H9 (cell line): ENCODE measurements at regions not wholly inside any gene's neighbourhood (a gene's known extent, or its start where the extent isn't known, plus 50 kb on each side); places are given as distances from the start of the nearest gene placed in this dataset.

Source experiments
- DNase-seq: peaks from one replicate; pipeline ENCODE4 v3.0.0-alpha.2; 2017
- H2AFZ ChIP-seq: one replicate; pipeline ENCODE4 v1.6.1; 2013; ENCODE audit warnings: mild to moderate bottlenecking, low read length, control low read depth, moderate library complexity
- H2AK5ac ChIP-seq: 2 replicates; pipeline ENCODE4 v1.6.1; 2013; ENCODE audit warnings: low read length, control low read depth, mixed read lengths; ENCODE audit not compliant: insufficient read length
- H2BK120ac ChIP-seq: one replicate; pipeline ENCODE4 v1.6.1; 2013; ENCODE audit warnings: low read depth, mild to moderate bottlenecking, low read length, control low read depth, inconsistent platforms; ENCODE audit not compliant: poor library complexity, severe bottlenecking
- H2BK12ac ChIP-seq: 2 replicates; pipeline ENCODE4 v1.6.1; 2013; ENCODE audit warnings: low read length, control low read depth, mixed read lengths, low read depth; ENCODE audit not compliant: insufficient read length
- H2BK15ac ChIP-seq: 2 replicates; pipeline ENCODE4 v1.6.1; 2013; ENCODE audit warnings: low read depth, low read length, control low read depth
- H2BK20ac ChIP-seq: one replicate; pipeline ENCODE4 v1.6.1; 2013; ENCODE audit warnings: low read depth, mild to moderate bottlenecking, low read length, control low read depth, inconsistent platforms; ENCODE audit not compliant: poor library complexity, severe bottlenecking
- H2BK5ac ChIP-seq: 2 replicates; pipeline ENCODE4 v1.6.1; 2013; ENCODE audit warnings: low read length, control low read depth, mixed read lengths; ENCODE audit not compliant: insufficient read length
- H3K14ac ChIP-seq: 2 replicates; pipeline ENCODE4 v1.6.1; 2013; ENCODE audit warnings: low read length, control low read depth; ENCODE audit not compliant: insufficient read depth
- H3K18ac ChIP-seq: 2 replicates; pipeline ENCODE4 v1.6.1; 2013; ENCODE audit warnings: low read depth, mild to moderate bottlenecking, mixed read lengths, low read length, control low read depth; ENCODE audit not compliant: insufficient read length
- H3K23ac ChIP-seq: 2 replicates; pipeline ENCODE4 v1.6.1; 2013; ENCODE audit warnings: low read length, control low read depth, mixed read lengths, low read depth; ENCODE audit not compliant: insufficient read length
- H3K23me2 ChIP-seq: 2 replicates; pipeline ENCODE4 v1.6.1; 2013; ENCODE audit warnings: low read depth, mild to moderate bottlenecking, mixed read lengths, low read length, control low read depth; ENCODE audit not compliant: insufficient read length, poor library complexity, severe bottlenecking
- H3K27ac ChIP-seq: 2 replicates; pipeline ENCODE4 v1.5.1; 2013; ENCODE audit warnings: low read length, control low read depth, mixed read lengths, low read depth; ENCODE audit not compliant: insufficient read length
- H3K27me3 ChIP-seq: 2 replicates; pipeline ENCODE4 v1.6.1; 2013; ENCODE audit warnings: low read length, control low read depth, inconsistent platforms; ENCODE audit not compliant: insufficient read depth
- H3K4ac ChIP-seq: 2 replicates; pipeline ENCODE4 v1.6.1; 2013; ENCODE audit warnings: low read depth, mild to moderate bottlenecking, control low read depth, inconsistent platforms, low read length, moderate library complexity
- H3K4me1 ChIP-seq: 2 replicates; pipeline ENCODE4 v1.6.1; 2013; ENCODE audit warnings: low read length, control low read depth, inconsistent platforms; ENCODE audit not compliant: insufficient read depth
- H3K4me2 ChIP-seq: 2 replicates; pipeline ENCODE4 v1.6.1; 2013; ENCODE audit warnings: low read length, control low read depth, mixed read lengths; ENCODE audit not compliant: insufficient read length, insufficient read depth
- H3K56ac ChIP-seq: 2 replicates; pipeline ENCODE4 v1.6.1; 2013; ENCODE audit warnings: low read depth, mild to moderate bottlenecking, mixed read lengths, low read length, control low read depth; ENCODE audit not compliant: insufficient read length
- H3K79me1 ChIP-seq: 2 replicates; pipeline ENCODE4 v1.6.1; 2013; ENCODE audit warnings: low read depth, mild to moderate bottlenecking, moderate library complexity, low read length, control low read depth, inconsistent platforms; ENCODE audit not compliant: insufficient read depth, poor library complexity, severe bottlenecking
- H3K79me2 ChIP-seq: 2 replicates; pipeline ENCODE4 v1.6.1; 2013; ENCODE audit warnings: low read length, control low read depth, inconsistent platforms; ENCODE audit not compliant: insufficient read depth
- H3K9ac ChIP-seq: 2 replicates; pipeline ENCODE4 v1.6.1; 2013; ENCODE audit warnings: low read length, control low read depth, mixed read lengths; ENCODE audit not compliant: insufficient read length; ENCODE audit errors: extremely low read depth
- H3K9me3 ChIP-seq: one replicate; pipeline ENCODE4 v1.6.1; 2013; ENCODE audit warnings: low read depth, low read length, inconsistent platforms; ENCODE audit not compliant: control insufficient read depth
- H3T11ph ChIP-seq: one replicate; pipeline ENCODE4 v1.6.1; 2013; ENCODE audit warnings: mild to moderate bottlenecking, low read length, control low read depth, inconsistent platforms
- H4K20me1 ChIP-seq: one replicate; pipeline ENCODE4 v1.6.1; 2013; ENCODE audit not compliant: control insufficient read depth, insufficient read length, insufficient read depth
- H4K5ac ChIP-seq: 2 replicates; pipeline ENCODE4 v1.6.1; 2013; ENCODE audit warnings: low read depth, mild to moderate bottlenecking, mixed read lengths, low read length, control low read depth; ENCODE audit not compliant: insufficient read length
- H4K8ac ChIP-seq: replicated peaks from 2 replicates; pipeline ENCODE4 v1.6.1; 2013; ENCODE audit warnings: low read length, control low read depth, mixed read lengths, low read depth; ENCODE audit not compliant: insufficient read length
- H4K91ac ChIP-seq: 2 replicates; pipeline ENCODE4 v1.6.1; 2013; ENCODE audit warnings: low read depth, mild to moderate bottlenecking, moderate library complexity, mixed read lengths, low read length, control low read depth; ENCODE audit not compliant: insufficient read length
- H3K27ac Mint-ChIP-seq, 3 experiments: 2 replicates in 2 of 3; 3 replicates in 1 of 3; pipeline ENCODE4 v1.8.0; 2020 to 2021; ENCODE audit warnings: mixed read lengths in 3 of 3, mild to moderate bottlenecking in 1 of 3, moderate library complexity in 1 of 3
- H3K27me3 Mint-ChIP-seq: 2 replicates; pipeline ENCODE4 v1.8.0; 2021; ENCODE audit warnings: low read depth, mild to moderate bottlenecking, moderate library complexity, mixed read lengths
- H3K36me3 Mint-ChIP-seq, 3 experiments: 2 replicates in 2 of 3; 3 replicates in 1 of 3; pipeline ENCODE4 v1.8.0; 2020 to 2021; ENCODE audit warnings: low read depth in 3 of 3, mixed read lengths in 3 of 3; ENCODE audit not compliant: insufficient read depth in 1 of 3
- H3K4me1 Mint-ChIP-seq, 2 experiments: 2 replicates each; pipeline ENCODE4 v1.8.0; 2020; ENCODE audit warnings: mixed read lengths in 2 of 2
- H3K4me3 Mint-ChIP-seq, 2 experiments: 2 replicates in 1 of 2; 3 replicates in 1 of 2; pipeline ENCODE4 v1.8.0; 2020 to 2021; ENCODE audit warnings: mild to moderate bottlenecking in 2 of 2, mixed read lengths in 2 of 2, moderate library complexity in 1 of 2
- H3K9me3 Mint-ChIP-seq, 2 experiments: 2 replicates in 1 of 2; 3 replicates in 1 of 2; pipeline ENCODE4 v1.8.0; 2020; ENCODE audit warnings: mild to moderate bottlenecking in 2 of 2, mixed read lengths in 2 of 2, moderate library complexity in 1 of 2
- WGBS: extraction: QIAGEN DNeasy Blood & Tissue Kit; methylation state at CpG from one replicate; pipeline ENCODE4 v1.1.7; 2013; ENCODE audit warnings: missing lambda C conversion rate, low lambda C conversion rate, mixed read lengths; ENCODE audit not compliant: insufficient read length; ENCODE audit errors: extremely low coverage; 5-methylcytosine and 5-hydroxymethylcytosine counted together
- TF ChIP-seq, protein P1 (sequence below): fragments of 200-600 bp; sonication (generic); conservative IDR thresholded peaks from 3 replicates; pipeline ENCODE4 v1.8.0; 2021; ENCODE audit warnings: antibody characterized with exemption, mild to moderate bottlenecking

DNA sequence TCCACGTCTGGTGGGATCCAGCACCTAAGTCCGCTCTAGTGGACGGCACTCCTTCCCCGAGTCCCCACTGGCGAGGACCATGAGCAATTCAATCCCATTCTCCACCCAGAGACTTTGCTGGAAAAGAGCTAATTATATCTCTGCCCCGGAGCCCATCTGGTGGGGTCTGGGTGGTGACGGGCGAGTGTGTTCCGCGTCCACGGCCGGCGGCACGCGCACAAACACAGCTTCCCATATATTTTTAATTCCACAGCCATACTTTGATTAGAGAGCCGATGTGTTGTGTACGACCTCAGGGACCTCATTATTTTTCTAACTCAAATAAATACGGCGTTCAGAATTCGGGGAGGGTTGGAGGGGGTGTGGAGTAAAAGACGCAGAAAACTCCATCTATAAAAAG, 64.1 kb upstream of the ADGRE5 start:
- TF ChIP-seq, protein P1, sequence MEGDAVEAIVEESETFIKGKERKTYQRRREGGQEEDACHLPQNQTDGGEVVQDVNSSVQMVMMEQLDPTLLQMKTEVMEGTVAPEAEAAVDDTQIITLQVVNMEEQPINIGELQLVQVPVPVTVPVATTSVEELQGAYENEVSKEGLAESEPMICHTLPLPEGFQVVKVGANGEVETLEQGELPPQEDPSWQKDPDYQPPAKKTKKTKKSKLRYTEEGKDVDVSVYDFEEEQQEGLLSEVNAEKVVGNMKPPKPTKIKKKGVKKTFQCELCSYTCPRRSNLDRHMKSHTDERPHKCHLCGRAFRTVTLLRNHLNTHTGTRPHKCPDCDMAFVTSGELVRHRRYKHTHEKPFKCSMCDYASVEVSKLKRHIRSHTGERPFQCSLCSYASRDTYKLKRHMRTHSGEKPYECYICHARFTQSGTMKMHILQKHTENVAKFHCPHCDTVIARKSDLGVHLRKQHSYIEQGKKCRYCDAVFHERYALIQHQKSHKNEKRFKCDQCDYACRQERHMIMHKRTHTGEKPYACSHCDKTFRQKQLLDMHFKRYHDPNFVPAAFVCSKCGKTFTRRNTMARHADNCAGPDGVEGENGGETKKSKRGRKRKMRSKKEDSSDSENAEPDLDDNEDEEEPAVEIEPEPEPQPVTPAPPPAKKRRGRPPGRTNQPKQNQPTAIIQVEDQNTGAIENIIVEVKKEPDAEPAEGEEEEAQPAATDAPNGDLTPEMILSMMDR = no peak
- H3T11ph ChIP-seq = no peak overlapping the region
- no peak overlapping the region for H3K4ac ChIP-seq
- no peaks in the 10 kb centered on the region for H3K4me1 ChIP-seq
- Mint-ChIP-seq H3K4me3 (no peak overlapping the region), H3K27ac (no peak overlapping the region), H3K9me3 (peaks cover 0 to 10% of the 10 kb centered on the region in 2 experiments; a peak in 2 of 5 replicates), H3K4me1 (peaks cover 6 to 13% of the 10 kb centered on the region in 2 experiments), H3K27me3 (peaks cover 10% of the 10 kb centered on the region), H3K36me3 (peaks cover 0 to 10% (median 2%) of the 10 kb centered on the region in 3 experiments; a peak in 3 of 7 replicates)
- WGBS = no CpG with 5 or more reads among the region's 21 CpGs
- H3K23ac ChIP-seq = no peak overlapping the region
- H3K9ac ChIP-seq = no peak overlapping the region
- no peak overlapping the region for H2BK12ac ChIP-seq
- no peak overlapping the region for H3K27ac ChIP-seq
- H3K4me2 ChIP-seq = no peak overlapping the region
- no peak overlapping the region for H2AK5ac ChIP-seq
- H4K8ac ChIP-seq = no peak overlapping the region
- no peak overlapping the region for H3K56ac ChIP-seq
- no peaks in the 10 kb centered on the region for H3K79me2 ChIP-seq
- H3K27me3 ChIP-seq = no peaks in the 10 kb centered on the region
- H4K20me1 ChIP-seq = no peaks in the 10 kb centered on the region
- no peak overlapping the region for H4K5ac ChIP-seq
- H2BK5ac ChIP-seq = no peak overlapping the region
- no peak for DNase-seq
- H3K18ac ChIP-seq = no peak overlapping the region
- H2BK20ac ChIP-seq = no peak overlapping the region
- no peak overlapping the region for H2AFZ ChIP-seq
- H2BK120ac ChIP-seq = no peak overlapping the region
- no peak overlapping the region for H2BK15ac ChIP-seq
- no peaks in the 10 kb centered on the region for H3K79me1 ChIP-seq
- H3K9me3 ChIP-seq = no peaks in the 10 kb centered on the region
- H3K14ac ChIP-seq = no peak overlapping the region
- no peak overlapping the region for H4K91ac ChIP-seq
- no peaks in the 10 kb centered on the region for H3K23me2 ChIP-seq
